Endothelial cell of umbilical vein (primary cell): ENCODE measurements at regions not wholly inside any gene's neighbourhood (a gene's known extent, or its start where the extent isn't known, plus 50 kb on each side); places are given as distances from the start of the nearest gene placed in this dataset.

Source experiments
- BruUV-seq: library from RNA; stranded (reverse); fragments of 400-500 nt; replicated peaks from 2 replicates; lab custom pipeline; 2021; lab: Mats Ljungman, UMichigan
- CTCF ChIA-PET: fragments of 300-600, 350-600 bp; sonication (Branson Sonifier 250); formaldehyde crosslinking; loops from one replicate; lab custom pipeline; 2021; ENCODE audit warnings: antibody characterized with exemption, inconsistent platforms; lab: Charles Lee
- POLR2A ChIA-PET: fragments of 300-600, 350-600 bp; sonication (Branson Sonifier 250); formaldehyde crosslinking; loops from one replicate; lab custom pipeline; 2021; ENCODE audit warnings: antibody characterized with exemption, inconsistent platforms; lab: Charles Lee
- DNase-seq: peaks from one replicate; pipeline ENCODE4 v3.0.0-alpha.2; 2011; ENCODE audit warnings: low read depth, low spot score
- FAIRE-seq: peaks from 2 replicates; lab custom pipeline; 2011; peaks lifted over from hg19 to GRCh38; lab: Jason Lieb, UNC
- H2AFZ ChIP-seq: 2 replicates; pipeline ENCODE4 v1.6.0; 2012; ENCODE audit warnings: low read depth, low read length, control low read depth, inconsistent platforms
- H3K27ac ChIP-seq: 2 replicates; pipeline ENCODE4 v1.5.1; 2011; ENCODE audit warnings: low read depth, mild to moderate bottlenecking, control low read depth, low read length, moderate library complexity; ENCODE audit not compliant: insufficient read depth
- H3K27me3 ChIP-seq, 2 experiments: 2 replicates each; pipeline versions ENCODE4 v1.6.0 to v1.6.1; 2011; ENCODE audit warnings: low read length in 2 of 2, mixed read lengths in 1 of 2; ENCODE audit not compliant: control insufficient read depth in 2 of 2, insufficient read depth in 2 of 2
- H3K36me3 ChIP-seq, 2 experiments: 2 replicates in 1 of 2; 3 replicates in 1 of 2; pipeline ENCODE4 v1.5.1; 2011; ENCODE audit warnings: low read length in 2 of 2, mild to moderate bottlenecking in 1 of 2, moderate library complexity in 1 of 2; ENCODE audit not compliant: control insufficient read depth in 2 of 2, insufficient read depth in 2 of 2; ENCODE audit errors: extremely low read depth in 1 of 2
- H3K4me1 ChIP-seq: 3 replicates; pipeline ENCODE4 v1.5.1; 2011; ENCODE audit warnings: mild to moderate bottlenecking, low read length; ENCODE audit not compliant: control insufficient read depth, insufficient read depth; ENCODE audit errors: extremely low read depth
- H3K4me2 ChIP-seq: 2 replicates; pipeline ENCODE4 v1.6.1; 2011; ENCODE audit warnings: low read length, control low read depth, mixed read lengths; ENCODE audit not compliant: insufficient read depth
- H3K4me3 ChIP-seq, 3 experiments: fragments of 200-600 bp in 1 of 3; sonication (generic), shearing (Covaris generic) in 1 of 3; replicated peaks in 1 of 3; 2 replicates each; pipeline ENCODE4 v1.5.1; 2011 to 2016; ENCODE audit warnings: control low read depth in 3 of 3, low read length in 3 of 3, mild to moderate bottlenecking in 2 of 3, inconsistent platforms in 1 of 3, low read depth in 1 of 3, moderate library complexity in 1 of 3; ENCODE audit not compliant: insufficient read depth in 1 of 3
- H3K79me2 ChIP-seq: 2 replicates; pipeline ENCODE4 v1.6.0; 2012; ENCODE audit warnings: low read length, inconsistent platforms; ENCODE audit not compliant: control insufficient read depth, insufficient read depth
- H3K9ac ChIP-seq: replicated peaks from 2 replicates; pipeline ENCODE3; 2011; ENCODE audit warnings: low read length, control low read depth; ENCODE audit not compliant: insufficient read depth; ENCODE audit errors: extremely low read depth
- H3K9me1 ChIP-seq: replicated peaks from 3 replicates; pipeline ENCODE4 v1.6.0; 2011; ENCODE audit warnings: mild to moderate bottlenecking, low read length; ENCODE audit not compliant: control insufficient read depth, insufficient read depth; ENCODE audit errors: extremely low read depth
- H3K9me3 ChIP-seq: replicated peaks from 2 replicates; pipeline ENCODE4 v1.5.1; 2012; ENCODE audit warnings: low read length, inconsistent platforms; ENCODE audit not compliant: control insufficient read depth, insufficient read depth
- H4K20me1 ChIP-seq: replicated peaks from 2 replicates; pipeline ENCODE3; 2011; ENCODE audit warnings: mild to moderate bottlenecking, low read length; ENCODE audit not compliant: control insufficient read depth, insufficient read depth; ENCODE audit errors: extremely low read depth
- EZH2 ChIP-seq: IDR thresholded peaks from 2 replicates; pipeline ENCODE4 v1.6.1; 2012; ENCODE audit warnings: borderline replicate concordance, low read depth, mild to moderate bottlenecking, moderate library complexity, low read length, inconsistent platforms; ENCODE audit not compliant: severe bottlenecking
- FOS ChIP-seq: IDR thresholded peaks from 2 replicates; pipeline ENCODE4 v1.6.1; 2011; ENCODE audit warnings: mild to moderate bottlenecking, low read length, moderate library complexity, borderline replicate concordance; ENCODE audit not compliant: insufficient read depth
- GATA2 ChIP-seq: IDR thresholded peaks from 2 replicates; pipeline ENCODE4 v1.7.0; 2011; ENCODE audit warnings: low read depth, mild to moderate bottlenecking, moderate library complexity, mixed read lengths, low read length; ENCODE audit not compliant: insufficient read length, insufficient read depth
- JUN ChIP-seq: IDR thresholded peaks from 2 replicates; pipeline ENCODE4 v1.6.1; 2011; ENCODE audit warnings: borderline replicate concordance, low read depth; ENCODE audit not compliant: insufficient read length, insufficient read depth
- MYC ChIP-seq: IDR thresholded peaks from one replicate; pipeline ENCODE4 v1.6.1; 2011; ENCODE audit warnings: mild to moderate bottlenecking, low read depth, low read length
- POLR2A ChIP-seq: IDR thresholded peaks from 2 replicates; pipeline ENCODE4 v1.6.1; 2012; ENCODE audit warnings: low read depth, mild to moderate bottlenecking, control low read depth, low read length
- POLR2AphosphoS5 ChIP-seq: IDR thresholded peaks from 2 replicates; pipeline ENCODE4 v1.6.1; 2012; ENCODE audit warnings: low read depth, mild to moderate bottlenecking, control low read depth, low read length, moderate library complexity; ENCODE audit not compliant: insufficient read depth
- dilution Hi-C: fragments of 300-500 bp; cut with MboI; formaldehyde crosslinking; loops from one replicate; pipeline ENCODE4 v1.15.0; 2019; ENCODE audit warnings: low sequenced_read_pairs; ENCODE audit not compliant: extremely low pct_ligation_motif_present
- intact Hi-C: fragments of 100-400 bp; cut with micrococcal nuclease; formaldehyde crosslinking; loops from one replicate; pipeline ENCODE4 v1.10.0; 2022
- TF ChIP-seq, protein P1 (sequence below), 2 donors: IDR thresholded peaks; 1 replicate in 1 of 2; 2 replicates in 1 of 2; pipeline ENCODE4 v1.5.1; 2011; ENCODE audit warnings: low read length in 2 of 2, mild to moderate bottlenecking in 2 of 2, moderate library complexity in 2 of 2, control low read depth in 1 of 2, inconsistent platforms in 1 of 2, low read depth in 1 of 2; ENCODE audit not compliant: insufficient read depth in 1 of 2; ENCODE audit errors: extremely low read depth in 1 of 2
- TF ChIP-seq, protein P2 (sequence below): IDR thresholded peaks from 2 replicates; pipeline ENCODE4 v1.6.1; 2011; ENCODE audit not compliant: insufficient read depth, insufficient read length

DNA sequence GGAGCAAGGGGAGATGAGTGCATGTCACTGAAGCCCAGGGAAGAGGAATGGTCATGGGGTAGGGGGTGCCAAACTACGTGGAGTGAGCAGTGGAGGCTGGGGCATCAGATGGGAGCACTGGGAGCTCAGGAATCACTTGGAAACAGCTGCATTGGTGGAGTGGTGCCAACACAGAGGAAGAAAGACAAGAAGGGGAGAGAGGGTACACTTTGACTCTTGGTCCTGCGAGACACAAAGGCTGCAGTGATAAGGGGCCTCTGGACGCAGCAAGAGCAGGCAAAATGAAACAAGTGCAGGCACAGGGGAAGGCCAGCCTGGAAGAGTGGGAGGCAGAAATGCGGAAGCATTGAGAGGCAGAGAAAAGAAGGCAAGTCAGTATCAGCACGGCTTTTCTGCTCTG, 134.7 kb upstream of the SMIM21 start:
- no TSS peak for BruUV-seq
- Histone ChIP-seq H3K9ac (no peak overlapping the region), H3K36me3 (no peaks in the 10 kb centered on the region), H3K27ac (no peak overlapping the region), H3K4me2 (no peak overlapping the region), H3K4me1 (no peaks in the 10 kb centered on the region), H3K9me3 (peaks cover 3% of the 10 kb centered on the region), H2AFZ (no peak overlapping the region), H3K9me1 (no peaks in the 10 kb centered on the region), H3K27me3 (no peaks in the 10 kb centered on the region), H4K20me1 (no peaks in the 10 kb centered on the region), H3K79me2 (no peaks in the 10 kb centered on the region), H3K4me3 (no peak overlapping the region)
- intact Hi-C loops (no loop called here), dilution Hi-C loops (no loop called here)
- TF ChIP-seq EZH2 (no peak), POLR2AphosphoS5 (no peak), MYC (no peak), POLR2A (no peak), FOS (no peak), JUN (no peak), GATA2 (no peak)
- TF ChIP-seq, protein P1, sequence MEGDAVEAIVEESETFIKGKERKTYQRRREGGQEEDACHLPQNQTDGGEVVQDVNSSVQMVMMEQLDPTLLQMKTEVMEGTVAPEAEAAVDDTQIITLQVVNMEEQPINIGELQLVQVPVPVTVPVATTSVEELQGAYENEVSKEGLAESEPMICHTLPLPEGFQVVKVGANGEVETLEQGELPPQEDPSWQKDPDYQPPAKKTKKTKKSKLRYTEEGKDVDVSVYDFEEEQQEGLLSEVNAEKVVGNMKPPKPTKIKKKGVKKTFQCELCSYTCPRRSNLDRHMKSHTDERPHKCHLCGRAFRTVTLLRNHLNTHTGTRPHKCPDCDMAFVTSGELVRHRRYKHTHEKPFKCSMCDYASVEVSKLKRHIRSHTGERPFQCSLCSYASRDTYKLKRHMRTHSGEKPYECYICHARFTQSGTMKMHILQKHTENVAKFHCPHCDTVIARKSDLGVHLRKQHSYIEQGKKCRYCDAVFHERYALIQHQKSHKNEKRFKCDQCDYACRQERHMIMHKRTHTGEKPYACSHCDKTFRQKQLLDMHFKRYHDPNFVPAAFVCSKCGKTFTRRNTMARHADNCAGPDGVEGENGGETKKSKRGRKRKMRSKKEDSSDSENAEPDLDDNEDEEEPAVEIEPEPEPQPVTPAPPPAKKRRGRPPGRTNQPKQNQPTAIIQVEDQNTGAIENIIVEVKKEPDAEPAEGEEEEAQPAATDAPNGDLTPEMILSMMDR (IDR thresholded peaks at IDR 0.05; ENCODE audit: extremely low read depth in 1 of 2, insufficient read depth in 1 of 2, low read depth in 1 of 2, low read length in 2 of 2) = no peak
- TF ChIP-seq, protein P2, sequence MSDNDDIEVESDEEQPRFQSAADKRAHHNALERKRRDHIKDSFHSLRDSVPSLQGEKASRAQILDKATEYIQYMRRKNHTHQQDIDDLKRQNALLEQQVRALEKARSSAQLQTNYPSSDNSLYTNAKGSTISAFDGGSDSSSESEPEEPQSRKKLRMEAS = no peak
- FAIRE-seq (no peak), DNase-seq (no peak)
- ChIA-PET POLR2A (no interaction called here), CTCF (no interaction called here)
